Effector memory CD4-positive, alpha-beta T cell (primary cell): ENCODE measurements at regions not wholly inside any gene's neighbourhood (a gene's known extent, or its start where the extent isn't known, plus 50 kb on each side); places are given as distances from the start of the nearest gene placed in this dataset.

ENCODE experiments used
- DNase-seq, 3 donors: peaks; one replicate each; pipeline ENCODE4 v3.0.0-alpha.2; 2020
- H3K27ac ChIP-seq: 2 replicates; pipeline ENCODE4 v1.7.0; 2013; ENCODE audit warnings: mild to moderate bottlenecking, low read length, moderate library complexity; ENCODE audit not compliant: insufficient read depth, poor library complexity, severe bottlenecking
- H3K27me3 ChIP-seq: replicated peaks from 2 replicates; pipeline ENCODE4 v1.7.0; 2013; ENCODE audit warnings: mild to moderate bottlenecking, low read length; ENCODE audit not compliant: insufficient read depth, control insufficient read depth, poor library complexity, severe bottlenecking
- H3K36me3 ChIP-seq: 2 replicates; pipeline ENCODE4 v1.7.0; 2013; ENCODE audit warnings: mild to moderate bottlenecking, low read length, moderate library complexity; ENCODE audit not compliant: control insufficient read depth, insufficient read depth
- H3K4me1 ChIP-seq: 2 replicates; pipeline ENCODE4 v1.7.0; 2013; ENCODE audit warnings: low read length, mild to moderate bottlenecking; ENCODE audit not compliant: control insufficient read depth, insufficient read depth, poor library complexity, severe bottlenecking
- H3K4me3 ChIP-seq: 2 replicates; pipeline ENCODE4 v1.7.0; 2013; ENCODE audit warnings: low read length, low read depth, mild to moderate bottlenecking; ENCODE audit not compliant: insufficient read depth, poor library complexity, severe bottlenecking
- H3K9me3 ChIP-seq: 2 replicates; pipeline ENCODE4 v1.7.0; 2013; ENCODE audit warnings: mild to moderate bottlenecking, low read length, moderate library complexity; ENCODE audit not compliant: control insufficient read depth

DNA sequence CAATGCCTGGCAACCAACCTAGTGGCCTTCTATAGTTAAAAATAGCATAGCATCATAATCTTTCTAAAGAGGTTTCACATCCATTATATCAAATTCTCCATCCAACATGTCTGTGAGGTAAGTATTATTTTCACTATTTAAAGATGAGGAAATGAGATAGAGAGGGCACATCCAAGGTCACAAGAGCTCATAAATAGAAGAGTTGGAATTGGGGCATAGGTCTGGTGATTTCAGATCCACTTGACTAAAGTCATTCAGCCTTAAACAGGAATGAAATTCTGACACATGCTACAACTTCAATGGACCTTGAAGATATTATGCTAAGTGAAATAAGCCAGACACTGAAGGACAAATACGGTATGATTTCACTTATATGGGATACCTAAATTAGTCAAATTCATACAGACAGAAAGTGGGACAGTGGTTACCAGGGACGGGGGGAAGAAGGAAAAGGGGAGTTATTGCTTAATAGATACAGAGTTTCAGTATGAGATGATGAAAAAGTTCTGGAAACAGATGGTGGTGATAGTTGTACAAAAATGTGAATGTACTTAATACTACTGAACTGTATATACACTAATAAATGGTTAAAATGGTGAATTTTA is 259.6 kb upstream of the NR4A3 start:
- H3K9me3 ChIP-seq = no peaks in the 10 kb centered on the region
- no peaks in the 10 kb centered on the region for H3K27me3 ChIP-seq
- H3K4me1 ChIP-seq = no peaks in the 10 kb centered on the region
- no peaks in the 10 kb centered on the region for H3K36me3 ChIP-seq
- H3K4me3 ChIP-seq = no peak overlapping the region
- DNase-seq = no peak
- no peak overlapping the region for H3K27ac ChIP-seq

DNA sequence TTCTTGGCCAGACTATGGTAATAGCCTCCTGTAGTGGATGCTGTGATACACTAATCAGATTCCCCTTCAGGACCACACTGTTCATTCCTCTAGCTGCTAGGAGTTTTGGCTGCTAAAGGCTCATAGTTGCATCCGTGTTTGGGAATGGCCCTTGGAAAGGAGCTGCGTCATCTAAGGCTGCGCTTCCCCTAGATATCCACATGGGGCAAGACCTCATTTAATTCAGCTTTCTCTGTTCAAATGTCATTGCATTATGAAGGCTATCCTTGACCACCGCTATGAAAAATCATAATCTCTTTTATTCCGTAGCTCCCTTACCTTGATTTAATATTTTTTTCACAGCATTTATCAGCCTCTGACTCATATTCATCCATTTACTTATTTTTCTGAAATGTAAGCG is 258.3 kb upstream of the NR4A3 start:
- DNase-seq = no peak

DNA sequence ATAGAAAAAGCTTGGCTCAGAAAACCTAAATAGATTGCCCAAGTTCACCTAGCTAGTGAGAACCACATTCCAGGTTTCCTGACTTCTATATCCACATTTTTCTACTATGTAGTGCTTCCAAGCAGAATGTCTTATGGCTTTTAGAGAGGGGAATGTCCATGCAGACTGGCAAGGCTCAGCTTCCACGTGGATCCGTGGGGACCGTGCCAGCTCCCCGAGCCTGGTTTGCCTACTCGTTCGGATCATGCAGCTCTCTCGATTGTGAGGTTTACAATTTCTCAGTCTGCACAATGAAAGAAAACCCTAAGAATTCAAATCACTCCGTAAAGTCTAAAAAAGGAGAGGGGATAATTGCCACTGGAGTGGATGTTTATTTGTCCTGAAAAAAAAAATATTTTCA is 256.5 kb upstream of the NR4A3 start:
- H3K27ac ChIP-seq = no peak overlapping the region
- H3K9me3 ChIP-seq = no peaks in the 10 kb centered on the region
- no peak overlapping the region for H3K4me3 ChIP-seq
- no peaks in the 10 kb centered on the region for H3K4me1 ChIP-seq
- no peaks in the 10 kb centered on the region for H3K36me3 ChIP-seq
- H3K27me3 ChIP-seq = no peaks in the 10 kb centered on the region
- DNase-seq = no peak

More for the DNA sequence above, 258.3 kb upstream of the NR4A3 start:
- H3K4me3 ChIP-seq = no peak overlapping the region
- H3K27me3 ChIP-seq = no peaks in the 10 kb centered on the region
- H3K4me1 ChIP-seq = no peaks in the 10 kb centered on the region
- no peaks in the 10 kb centered on the region for H3K36me3 ChIP-seq
- H3K27ac ChIP-seq = no peak overlapping the region
- no peaks in the 10 kb centered on the region for H3K9me3 ChIP-seq

DNA sequence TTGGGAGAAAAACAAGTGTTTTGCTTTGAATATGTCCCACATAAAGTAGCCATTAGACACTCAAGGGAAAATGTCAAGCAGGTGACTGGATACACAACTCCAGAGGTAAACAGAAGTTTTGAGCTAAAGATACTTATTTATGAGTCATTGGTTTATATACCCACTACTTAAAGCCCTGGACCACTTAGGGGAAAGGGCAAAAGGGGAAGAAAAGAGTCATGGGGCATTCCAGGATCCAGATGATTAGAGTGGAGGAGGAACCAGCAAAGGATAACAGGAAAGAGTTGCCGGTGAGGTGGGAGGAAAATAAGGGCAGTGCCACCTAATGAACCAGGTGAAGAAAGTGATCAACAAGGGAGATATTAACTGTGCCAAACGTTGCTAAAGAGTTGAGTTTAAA is 254.2 kb upstream of the NR4A3 start:
- Histone ChIP-seq H3K4me1 (no peaks in the 10 kb centered on the region), H3K36me3 (no peaks in the 10 kb centered on the region), H3K4me3 (no peak overlapping the region), H3K27ac (no peak overlapping the region), H3K9me3 (no peaks in the 10 kb centered on the region), H3K27me3 (no peaks in the 10 kb centered on the region)
- DNase-seq = no peak

DNA sequence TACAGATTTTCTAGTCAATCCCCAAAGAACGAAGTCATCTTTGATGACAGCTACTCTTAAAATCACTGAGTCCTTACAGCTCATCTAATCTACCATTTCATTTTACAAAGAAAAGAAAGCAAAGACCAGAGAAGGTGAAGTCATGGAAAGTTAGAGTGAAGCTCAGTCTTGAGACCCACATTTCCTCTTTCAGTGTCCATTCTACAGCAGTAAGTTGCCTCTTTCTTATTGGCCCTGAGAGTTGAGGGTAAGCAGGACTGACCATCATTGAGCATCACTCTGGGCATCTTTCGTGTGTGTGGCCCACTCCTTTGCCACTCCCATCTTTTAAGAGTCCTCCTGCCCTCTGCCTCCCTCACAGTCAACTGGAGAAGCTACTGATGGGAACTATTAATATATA is 251.8 kb upstream of the NR4A3 start:
- no peaks in the 10 kb centered on the region for H3K36me3 ChIP-seq
- H3K27me3 ChIP-seq = no peaks in the 10 kb centered on the region
- no peak for DNase-seq
- no peak overlapping the region for H3K27ac ChIP-seq
- H3K9me3 ChIP-seq = no peaks in the 10 kb centered on the region
- no peaks in the 10 kb centered on the region for H3K4me1 ChIP-seq
- H3K4me3 ChIP-seq = no peak overlapping the region

DNA sequence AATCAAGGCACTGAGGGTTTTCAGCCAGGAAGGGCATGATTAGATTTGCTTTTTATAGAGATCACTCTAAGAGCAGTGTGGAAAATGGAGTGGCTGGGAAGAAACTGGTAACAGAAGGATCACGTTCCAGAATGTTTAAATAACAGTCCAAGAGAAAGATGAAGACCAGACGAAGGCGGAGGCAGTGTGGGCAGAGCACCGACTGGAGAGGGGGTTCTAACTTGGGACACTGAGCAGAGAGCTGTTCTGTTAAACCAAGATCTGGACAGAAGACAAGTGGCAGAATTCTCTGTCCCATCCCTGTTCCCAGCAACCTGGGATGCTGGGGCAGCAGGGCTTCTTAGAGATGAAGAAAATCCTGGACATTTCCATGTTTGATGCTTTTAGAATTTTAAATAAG is 249.1 kb upstream of the NR4A3 start:
- H3K9me3 ChIP-seq = no peaks in the 10 kb centered on the region
- no peaks in the 10 kb centered on the region for H3K27me3 ChIP-seq
- no peak overlapping the region for H3K27ac ChIP-seq
- no peaks in the 10 kb centered on the region for H3K36me3 ChIP-seq
- DNase-seq = no peak
- H3K4me3 ChIP-seq = no peak overlapping the region
- no peaks in the 10 kb centered on the region for H3K4me1 ChIP-seq

DNA sequence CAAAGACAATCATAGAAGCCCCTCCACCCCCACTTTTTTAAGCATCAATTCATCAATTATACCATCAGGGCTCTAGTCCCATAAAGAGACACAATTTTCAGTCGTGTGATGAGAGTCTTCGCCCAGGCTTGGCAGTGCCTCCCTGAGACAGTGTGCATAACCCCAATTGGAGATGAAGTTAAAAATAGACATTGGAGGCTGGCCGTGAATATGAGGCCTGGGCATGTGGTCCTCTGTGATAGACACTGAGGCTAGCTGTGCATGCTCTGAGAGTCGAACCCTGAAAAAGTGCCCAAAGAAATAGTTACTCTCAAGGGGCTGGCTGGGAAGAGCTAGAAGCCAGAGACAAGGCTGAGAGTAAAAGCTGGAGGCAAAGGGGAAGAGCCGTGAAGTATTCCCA is 248.6 kb upstream of the NR4A3 start:
- no peaks in the 10 kb centered on the region for H3K4me1 ChIP-seq
- no peaks in the 10 kb centered on the region for H3K36me3 ChIP-seq
- H3K27ac ChIP-seq = no peak overlapping the region
- no peaks in the 10 kb centered on the region for H3K27me3 ChIP-seq
- no peaks in the 10 kb centered on the region for H3K9me3 ChIP-seq
- no peak overlapping the region for H3K4me3 ChIP-seq
- DNase-seq = no peak

DNA sequence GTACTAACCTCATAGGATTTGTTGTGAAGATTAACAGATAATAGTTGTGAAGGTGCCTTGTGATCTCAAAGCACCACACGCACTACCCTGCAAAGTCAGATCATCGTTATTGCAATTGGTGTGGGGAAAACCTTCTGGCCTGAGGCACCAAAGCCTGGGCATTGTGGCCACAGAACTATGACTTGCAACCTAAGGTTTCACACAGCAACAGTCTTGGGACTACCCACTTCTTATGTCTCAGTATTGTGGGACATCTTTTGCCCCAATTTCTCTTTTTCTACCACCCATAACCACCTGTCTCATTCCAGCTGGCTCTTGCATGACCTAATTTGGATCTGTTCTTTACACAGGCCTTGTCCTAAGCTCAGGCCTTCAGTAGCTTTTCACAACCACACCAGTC is 247.8 kb upstream of the NR4A3 start:
- H3K9me3 ChIP-seq = no peaks in the 10 kb centered on the region
- H3K4me3 ChIP-seq = no peak overlapping the region
- no peak overlapping the region for H3K27ac ChIP-seq
- no peaks in the 10 kb centered on the region for H3K4me1 ChIP-seq
- H3K36me3 ChIP-seq = no peaks in the 10 kb centered on the region
- H3K27me3 ChIP-seq = no peaks in the 10 kb centered on the region
- no peak for DNase-seq

DNA sequence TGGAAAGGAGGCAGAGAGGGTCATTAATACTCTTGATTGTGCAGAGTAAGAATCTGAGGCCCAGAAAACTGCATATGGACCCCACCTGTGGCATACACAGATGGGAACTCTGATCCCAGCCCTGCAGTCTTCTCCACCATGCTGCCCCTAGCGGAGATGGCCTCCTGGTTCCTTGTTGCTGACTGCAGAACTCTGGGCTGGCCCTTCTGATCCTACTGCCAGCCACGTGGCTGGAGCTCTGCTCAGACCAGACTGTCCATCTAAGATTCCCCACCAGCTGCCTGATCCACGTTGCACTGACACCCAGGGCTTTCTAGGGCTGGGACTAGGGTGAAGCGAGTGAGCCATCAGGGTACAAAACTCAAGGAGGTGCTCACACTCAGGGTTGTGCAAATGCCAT is 245.7 kb upstream of the NR4A3 start:
- H3K27me3 ChIP-seq = no peaks in the 10 kb centered on the region
- DNase-seq = no peak
- no peaks in the 10 kb centered on the region for H3K4me1 ChIP-seq
- H3K27ac ChIP-seq = no peak overlapping the region
- no peak overlapping the region for H3K4me3 ChIP-seq
- H3K9me3 ChIP-seq = no peaks in the 10 kb centered on the region
- H3K36me3 ChIP-seq = no peaks in the 10 kb centered on the region

DNA sequence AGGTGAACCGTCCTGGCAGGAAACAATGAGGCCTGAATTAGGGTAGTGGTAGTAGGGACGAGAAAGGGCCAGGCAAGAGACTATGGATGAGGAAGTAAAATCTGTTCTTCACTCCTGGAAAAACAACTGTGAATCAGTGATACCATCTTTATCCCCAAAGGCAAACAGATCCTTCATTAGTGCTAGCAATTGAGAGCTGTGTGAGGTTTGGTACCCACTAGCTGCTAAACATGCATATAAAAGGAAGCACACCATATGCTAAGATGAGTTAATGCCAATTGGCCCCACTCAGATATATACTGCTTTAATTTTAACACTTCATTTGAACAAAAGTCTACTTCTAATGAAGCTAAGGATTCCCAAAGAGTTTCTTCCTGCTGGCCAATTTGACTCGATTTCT is 244.8 kb upstream of the NR4A3 start:
- no peak for DNase-seq
- H3K36me3 ChIP-seq = no peaks in the 10 kb centered on the region

DNA sequence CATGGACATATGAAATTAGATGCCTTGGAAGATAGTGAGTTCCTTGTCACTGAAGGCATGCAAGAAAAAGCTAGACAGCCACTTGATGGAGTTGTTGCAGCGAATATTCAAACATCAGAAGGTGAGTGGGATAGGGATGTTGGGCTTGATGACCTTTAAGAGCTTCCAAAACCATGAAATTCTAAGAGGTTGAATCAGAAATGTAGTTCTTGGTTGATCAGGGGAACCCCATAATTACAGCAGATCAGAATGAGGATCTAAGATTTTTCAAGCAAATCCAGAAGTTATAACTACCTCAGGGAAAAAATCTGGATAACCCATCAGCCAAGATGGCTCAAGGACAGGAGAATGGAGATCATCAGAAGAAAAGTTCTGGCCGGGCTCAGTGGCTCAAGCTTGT is 244.3 kb upstream of the NR4A3 start:
- Histone ChIP-seq H3K27ac (no peak overlapping the region), H3K4me1 (no peaks in the 10 kb centered on the region), H3K4me3 (no peak overlapping the region), H3K9me3 (no peaks in the 10 kb centered on the region), H3K27me3 (no peaks in the 10 kb centered on the region), H3K36me3 (no peaks in the 10 kb centered on the region)
- no peak for DNase-seq

More for the DNA sequence above, 244.8 kb upstream of the NR4A3 start:
- Histone ChIP-seq H3K27ac (no peak overlapping the region), H3K4me3 (no peak overlapping the region), H3K4me1 (no peaks in the 10 kb centered on the region), H3K9me3 (no peaks in the 10 kb centered on the region), H3K27me3 (no peaks in the 10 kb centered on the region)
